ENCODE measurements at regions not wholly inside any gene's neighbourhood (a gene's known extent, or its start where the extent isn't known, plus 50 kb on each side); places are given as distances from the start of the nearest gene placed in this dataset.

- TF ChIP-seq POLR2A (IDR thresholded peaks at IDR 0.05) (no peak), CTCF (IDR thresholded peaks at IDR 0.05) (no peak)
Measured at GRCh38 chr6:3984494-3984893, 94.4 kb downstream of the FAM217A start.
